Loucy (cell line): ENCODE measurements at regions not wholly inside any gene's neighbourhood (a gene's known extent, or its start where the extent isn't known, plus 50 kb on each side); places are given as distances from the start of the nearest gene placed in this dataset.

Experiments used
- CTCF ChIP-seq: fragments of 200-600 bp; sonication (generic); conservative IDR thresholded peaks from 2 replicates; pipeline ENCODE4 v1.5.1; 2014; ENCODE audit warnings: mild to moderate bottlenecking, antibody characterized with exemption, low read length
- EZH2phosphoT487 ChIP-seq: fragments of 200-600 bp; IDR thresholded peaks from 2 replicates; pipeline ENCODE4 v1.6.1; 2018; ENCODE audit warnings: antibody characterized with exemption, mild to moderate bottlenecking, moderate library complexity, borderline replicate concordance

GRCh38 chr5:164097749-164098148, 592.3 kb downstream of the MAT2B start:
- no peak for TF ChIP-seq CTCF
- TF ChIP-seq EZH2phosphoT487, result no peak
